B cell (primary cell): ENCODE measurements at regions not wholly inside any gene's neighbourhood (a gene's known extent, or its start where the extent isn't known, plus 50 kb on each side); places are given as distances from the start of the nearest gene placed in this dataset.

Source experiments
- ATAC-seq: fragments of 200-7000 bp; cut with Tn5 transposase; one replicate; pipeline ENCODE4 v1.10.0; 2021; ENCODE audit warnings: low read depth, mild to moderate bottlenecking, moderate number of reproducible peaks, moderate library complexity
- CTCF ChIA-PET: fragments of 350-600 bp; sonication (Branson Sonifier 250); formaldehyde crosslinking; loops from one replicate; lab custom pipeline; 2021; ENCODE audit warnings: antibody characterized with exemption, inconsistent platforms; lab: Charles Lee
- POLR2A ChIA-PET: fragments of 350-600 bp; sonication (Branson Sonifier 250); formaldehyde crosslinking; loops from one replicate; lab custom pipeline; 2021; ENCODE audit warnings: antibody characterized with exemption; lab: Charles Lee
- DNase-seq: peaks from one replicate; pipeline ENCODE4 v3.0.0; 2013
- H2AFZ ChIP-seq: 2 replicates; pipeline ENCODE4 v1.6.1; 2012; ENCODE audit warnings: mild to moderate bottlenecking, low read depth, low read length; ENCODE audit not compliant: insufficient read depth, poor library complexity, severe bottlenecking
- H3K27ac ChIP-seq, 2 donors: 1 replicate in 1 of 2; 2 replicates in 1 of 2; pipeline ENCODE4 v1.5.1; 2012 to 2013; ENCODE audit warnings: low read length in 2 of 2, mild to moderate bottlenecking in 2 of 2, moderate library complexity in 1 of 2
- H3K27me3 ChIP-seq, 4 experiments: fragments of 200-600 bp in 1 of 4; sonication (generic) in 1 of 4; replicated peaks in 1 of 4; 1 replicate in 2 of 4; 2 replicates in 2 of 4; pipeline versions ENCODE4 v1.6.1 to v1.7.0; 2013 to 2016; ENCODE audit warnings: low read length in 3 of 4, mild to moderate bottlenecking in 2 of 4, mixed read lengths in 1 of 4, moderate library complexity in 1 of 4; ENCODE audit not compliant: insufficient read depth in 4 of 4, control insufficient read depth in 3 of 4; ENCODE audit errors: control extremely low read depth in 1 of 4
- H3K36me3 ChIP-seq, 2 experiments: replicated peaks in 1 of 2; 1 replicate in 1 of 2; 2 replicates in 1 of 2; pipeline versions ENCODE4 v1.6.1 to v1.7.1; 2013; ENCODE audit warnings: low read length in 1 of 2; ENCODE audit not compliant: insufficient read depth in 2 of 2, control insufficient read depth in 1 of 2; ENCODE audit errors: control extremely low read depth in 1 of 2, extremely low read depth in 1 of 2
- H3K4me1 ChIP-seq, 2 donors: fragments of 200-600 bp in 1 of 2; sonication (generic) in 1 of 2; 1 replicate in 1 of 2; 2 replicates in 1 of 2; pipeline versions ENCODE4 v1.5.1 to v1.6.1; 2013 to 2017; ENCODE audit warnings: low read length in 2 of 2; ENCODE audit not compliant: control insufficient read depth in 2 of 2, insufficient read depth in 2 of 2
- H3K4me2 ChIP-seq: replicated peaks from 2 replicates; pipeline ENCODE3; 2012; ENCODE audit warnings: mild to moderate bottlenecking, low read depth, low read length; ENCODE audit not compliant: poor library complexity, severe bottlenecking
- H3K4me3 ChIP-seq, 5 experiments: fragments of 200-600 bp in 1 of 5; sonication (generic) in 1 of 5; 1 replicate in 3 of 5; 2 replicates in 2 of 5; pipeline versions ENCODE4 v1.5.1 to v1.7.0; 2011 to 2016; ENCODE audit warnings: low read length in 4 of 5, mild to moderate bottlenecking in 4 of 5, low read depth in 2 of 5, control low read depth in 1 of 5, moderate library complexity in 1 of 5; ENCODE audit not compliant: insufficient read depth in 1 of 5; ENCODE audit errors: control extremely low read depth in 1 of 5, extremely low read depth in 1 of 5
- H3K79me2 ChIP-seq: fragments of 200-600 bp; sonication (generic); one replicate; pipeline ENCODE4 v1.6.0; 2016; ENCODE audit warnings: low read length; ENCODE audit not compliant: control insufficient read depth, insufficient read depth
- H3K9ac ChIP-seq: fragments of 200-600 bp; sonication (generic); 2 replicates; pipeline ENCODE4 v1.6.1; 2017; ENCODE audit warnings: mild to moderate bottlenecking, low read length, moderate library complexity
- H3K9me3 ChIP-seq, 3 donors: one replicate each; pipeline versions ENCODE4 v1.6.1 to v1.7.1; 2013; ENCODE audit warnings: low read length in 2 of 3; ENCODE audit not compliant: control insufficient read depth in 2 of 3, insufficient read depth in 1 of 3; ENCODE audit errors: control extremely low read depth in 1 of 3
- H4K20me1 ChIP-seq: 2 replicates; pipeline ENCODE4 v1.6.0; 2012; ENCODE audit warnings: mild to moderate bottlenecking, low read length; ENCODE audit not compliant: insufficient read depth, control insufficient read depth, poor library complexity, severe bottlenecking
- H3K27ac Mint-ChIP-seq: one replicate; pipeline ENCODE4 v1.8.0; 2021; ENCODE audit warnings: mixed read lengths
- H3K27me3 Mint-ChIP-seq: one replicate; pipeline ENCODE4 v1.8.0; 2021; ENCODE audit warnings: mixed read lengths
- H3K4me1 Mint-ChIP-seq: one replicate; pipeline ENCODE4 v1.8.0; 2021; ENCODE audit warnings: mixed read lengths
- H3K4me3 Mint-ChIP-seq: one replicate; pipeline ENCODE4 v1.8.0; 2021; ENCODE audit warnings: mixed read lengths
- H3K9me3 Mint-ChIP-seq: one replicate; pipeline ENCODE4 v1.8.0; 2022; ENCODE audit warnings: mixed read lengths; ENCODE audit not compliant: insufficient read depth
- EZH2 ChIP-seq: IDR thresholded peaks from 2 replicates; pipeline ENCODE4 v1.6.1; 2012; ENCODE audit warnings: borderline replicate concordance, low read depth, mild to moderate bottlenecking, moderate library complexity, low read length; ENCODE audit not compliant: insufficient read depth, poor library complexity, severe bottlenecking
- WGBS: methylation state at CpG from one replicate; pipeline ENCODE4 v1.1.5; 2013; ENCODE audit warnings: missing lambda C conversion rate; ENCODE audit not compliant: insufficient coverage; 5-methylcytosine and 5-hydroxymethylcytosine counted together
- intact Hi-C: fragments of 100-400 bp; cut with micrococcal nuclease; formaldehyde crosslinking; loops from one replicate; pipeline ENCODE4 v1.10.0; 2022
- TF ChIP-seq, protein P1 (sequence below): fragments of 200-600 bp; IDR thresholded peaks from one replicate; pipeline ENCODE4 v1.8.0; 2022; ENCODE audit warnings: antibody characterized with exemption, mild to moderate bottlenecking

DNA sequence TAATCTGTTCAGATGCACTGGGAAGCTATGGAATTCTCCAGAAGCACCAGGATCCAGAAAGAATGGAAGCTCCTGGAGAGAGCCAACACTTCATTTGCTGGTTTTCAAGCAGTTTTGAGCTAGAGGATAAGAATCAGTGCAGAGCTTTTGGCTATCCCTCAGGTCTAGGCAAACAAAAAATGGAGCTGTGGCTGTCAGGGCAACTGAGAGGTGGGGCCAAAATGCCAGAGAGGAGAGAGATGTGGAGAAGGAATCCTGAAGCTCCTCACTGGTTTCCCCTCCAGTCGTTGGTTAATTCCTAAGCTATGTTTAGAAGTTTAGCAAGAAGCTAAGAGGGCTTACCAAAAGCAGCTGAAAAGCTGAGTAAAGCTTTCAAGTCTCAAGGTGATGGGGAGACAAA, 294.2 kb upstream of the JARID2 start:
- WGBS, result 67% methylated on average over 1 of the region's 1 CpG
- peaks cover 13% of the 10 kb centered on the region for H3K4me1 Mint-ChIP-seq
- intact Hi-C loops, result no loop called here
- no peak overlapping the region for H3K4me3 Mint-ChIP-seq
- no peak overlapping the region for H3K27ac Mint-ChIP-seq
- CTCF ChIA-PET, result interaction anchor here (0.7 kb wide), 1 partner anchor 376 kb away, joined by 5 read pairs; no protein-coding TSS in a partner anchor
- H3K36me3 ChIP-seq, result no peaks in the 10 kb centered on the region
- no peaks in the 10 kb centered on the region for H3K27me3 Mint-ChIP-seq
- no peak for ATAC-seq
- H3K4me3 ChIP-seq, result no peak overlapping the region
- H4K20me1 ChIP-seq, result no peaks in the 10 kb centered on the region
- H3K4me2 ChIP-seq, result no peak overlapping the region
- POLR2A ChIA-PET, result no interaction called here
- H3K9ac ChIP-seq, result no peak overlapping the region
- no peak overlapping the region for H2AFZ ChIP-seq
- no peaks in the 10 kb centered on the region for H3K79me2 ChIP-seq
- TF ChIP-seq, protein P1, sequence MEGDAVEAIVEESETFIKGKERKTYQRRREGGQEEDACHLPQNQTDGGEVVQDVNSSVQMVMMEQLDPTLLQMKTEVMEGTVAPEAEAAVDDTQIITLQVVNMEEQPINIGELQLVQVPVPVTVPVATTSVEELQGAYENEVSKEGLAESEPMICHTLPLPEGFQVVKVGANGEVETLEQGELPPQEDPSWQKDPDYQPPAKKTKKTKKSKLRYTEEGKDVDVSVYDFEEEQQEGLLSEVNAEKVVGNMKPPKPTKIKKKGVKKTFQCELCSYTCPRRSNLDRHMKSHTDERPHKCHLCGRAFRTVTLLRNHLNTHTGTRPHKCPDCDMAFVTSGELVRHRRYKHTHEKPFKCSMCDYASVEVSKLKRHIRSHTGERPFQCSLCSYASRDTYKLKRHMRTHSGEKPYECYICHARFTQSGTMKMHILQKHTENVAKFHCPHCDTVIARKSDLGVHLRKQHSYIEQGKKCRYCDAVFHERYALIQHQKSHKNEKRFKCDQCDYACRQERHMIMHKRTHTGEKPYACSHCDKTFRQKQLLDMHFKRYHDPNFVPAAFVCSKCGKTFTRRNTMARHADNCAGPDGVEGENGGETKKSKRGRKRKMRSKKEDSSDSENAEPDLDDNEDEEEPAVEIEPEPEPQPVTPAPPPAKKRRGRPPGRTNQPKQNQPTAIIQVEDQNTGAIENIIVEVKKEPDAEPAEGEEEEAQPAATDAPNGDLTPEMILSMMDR, result no peak
- TF ChIP-seq EZH2, result no peak
- peaks cover 3% of the 10 kb centered on the region for H3K9me3 Mint-ChIP-seq
- H3K27ac ChIP-seq, result no peak overlapping the region
- H3K4me1 ChIP-seq, result peaks cover 6 to 7% of the 10 kb centered on the region in 2 donors
- DNase-seq, result no peak
- no peaks in the 10 kb centered on the region for H3K27me3 ChIP-seq
- peaks cover 0 to 11% (median 0%) of the 10 kb centered on the region in 3 donors for H3K9me3 ChIP-seq

DNA sequence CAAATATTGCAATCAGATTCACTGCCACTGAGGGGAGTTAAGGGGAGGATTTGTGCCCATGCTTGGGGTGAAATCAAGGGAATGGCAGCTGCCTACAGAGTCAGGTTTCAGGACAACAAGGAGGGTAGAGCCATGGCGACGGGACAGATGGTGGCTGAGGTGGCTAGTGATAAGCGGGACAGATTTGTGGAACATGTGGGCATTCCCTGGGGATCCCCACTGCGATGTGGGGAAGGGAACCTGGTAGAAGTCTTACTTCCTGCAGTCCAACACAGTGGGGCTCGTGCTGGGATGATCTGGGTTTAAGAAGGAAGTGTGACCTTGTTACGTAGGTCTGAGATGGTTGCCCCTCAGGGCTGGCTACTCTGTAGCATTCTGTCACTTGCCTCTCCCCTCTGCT, 292.0 kb upstream of the JARID2 start:
- intact Hi-C loops, result no loop called here
- Histone ChIP-seq H3K36me3 (no peaks in the 10 kb centered on the region), H3K9me3 (peaks cover 0 to 6% (median 0%) of the 10 kb centered on the region in 3 donors), H3K79me2 (no peaks in the 10 kb centered on the region), H3K4me3 (no peak overlapping the region), H2AFZ (no peak overlapping the region), H3K27me3 (no peaks in the 10 kb centered on the region), H3K27ac (no peak overlapping the region), H3K4me2 (no peak overlapping the region), H4K20me1 (no peaks in the 10 kb centered on the region), H3K9ac (no peak overlapping the region), H3K4me1 (peaks cover 6 to 7% of the 10 kb centered on the region in 2 donors)
- ChIA-PET CTCF (no interaction called here), POLR2A (no interaction called here)
- WGBS, result 72% methylated on average over 6 of the region's 6 CpGs
- DNase-seq (no peak), ATAC-seq (no peak)
- Mint-ChIP-seq H3K27me3 (no peaks in the 10 kb centered on the region), H3K9me3 (peaks cover 3% of the 10 kb centered on the region), H3K4me1 (peaks cover 15% of the 10 kb centered on the region), H3K4me3 (no peak overlapping the region), H3K27ac (no peak overlapping the region)
- TF ChIP-seq, protein P1, result no peak
- TF ChIP-seq EZH2, result no peak
